MM.1S (cell line): ENCODE measurements at regions not wholly inside any gene's neighbourhood (a gene's known extent, or its start where the extent isn't known, plus 50 kb on each side); places are given as distances from the start of the nearest gene placed in this dataset.

Experiments
- EZH2 ChIP-seq: fragments of 300-600 bp; sonication (generic); optimal IDR thresholded peaks from 2 replicates; pipeline ENCODE3; 2017; ENCODE audit warnings: low read depth, mild to moderate bottlenecking, antibody characterized with exemption, low read length, mixed read lengths
- EZH2phosphoT487 ChIP-seq: fragments of 300-600 bp; sonication (generic); IDR thresholded peaks from 2 replicates; pipeline ENCODE4 v1.6.1; 2018; ENCODE audit warnings: antibody characterized with exemption, low read length
- TF ChIP-seq, protein P1 (sequence below): fragments of 300-600 bp; sonication (generic); IDR thresholded peaks from 2 replicates; pipeline ENCODE4 v1.5.1; 2016; ENCODE audit warnings: antibody characterized with exemption, low read length, mixed read lengths

DNA sequence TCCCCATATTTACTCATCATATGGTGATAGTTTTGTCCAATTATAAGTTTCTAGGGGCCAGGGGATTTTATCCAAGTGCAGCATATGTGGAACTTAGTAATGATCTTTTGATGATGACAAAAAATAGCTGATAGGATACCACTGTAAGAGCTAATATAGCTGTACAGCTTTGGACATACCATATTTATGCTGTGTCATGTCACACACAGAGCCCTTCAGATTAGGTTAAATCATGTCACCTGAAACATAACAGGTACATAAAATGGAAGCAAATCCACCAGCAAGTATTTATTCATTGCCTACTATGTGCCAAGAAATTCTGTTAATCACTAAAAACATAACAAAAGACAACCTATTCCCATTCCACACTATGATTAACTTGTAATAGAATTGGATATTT is 82.8 kb upstream of the IPO9 start:
- TF ChIP-seq, protein P1, sequence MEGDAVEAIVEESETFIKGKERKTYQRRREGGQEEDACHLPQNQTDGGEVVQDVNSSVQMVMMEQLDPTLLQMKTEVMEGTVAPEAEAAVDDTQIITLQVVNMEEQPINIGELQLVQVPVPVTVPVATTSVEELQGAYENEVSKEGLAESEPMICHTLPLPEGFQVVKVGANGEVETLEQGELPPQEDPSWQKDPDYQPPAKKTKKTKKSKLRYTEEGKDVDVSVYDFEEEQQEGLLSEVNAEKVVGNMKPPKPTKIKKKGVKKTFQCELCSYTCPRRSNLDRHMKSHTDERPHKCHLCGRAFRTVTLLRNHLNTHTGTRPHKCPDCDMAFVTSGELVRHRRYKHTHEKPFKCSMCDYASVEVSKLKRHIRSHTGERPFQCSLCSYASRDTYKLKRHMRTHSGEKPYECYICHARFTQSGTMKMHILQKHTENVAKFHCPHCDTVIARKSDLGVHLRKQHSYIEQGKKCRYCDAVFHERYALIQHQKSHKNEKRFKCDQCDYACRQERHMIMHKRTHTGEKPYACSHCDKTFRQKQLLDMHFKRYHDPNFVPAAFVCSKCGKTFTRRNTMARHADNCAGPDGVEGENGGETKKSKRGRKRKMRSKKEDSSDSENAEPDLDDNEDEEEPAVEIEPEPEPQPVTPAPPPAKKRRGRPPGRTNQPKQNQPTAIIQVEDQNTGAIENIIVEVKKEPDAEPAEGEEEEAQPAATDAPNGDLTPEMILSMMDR = no peak
- TF ChIP-seq EZH2 (no peak), EZH2phosphoT487 (no peak)
